Transverse colon (tissue), 4 donors: ENCODE measurements at regions not wholly inside any gene's neighbourhood (a gene's known extent, or its start where the extent isn't known, plus 50 kb on each side); places are given as distances from the start of the nearest gene placed in this dataset.
"Not testable (repeated sequence)": the region's sequence is repeated elsewhere in the genome, so short reads cannot be mapped to it uniquely, and the experiment has no call there.

Experiments
- DNase-seq: peaks from one replicate; pipeline ENCODE4 v3.0.0-alpha.2; 2019
- H3K27ac ChIP-seq, 4 donors: fragments of 200-600 bp; sonication (generic); 2 replicates each; pipeline ENCODE4 v1.5.1; 2016 to 2018; ENCODE audit warnings: inconsistent platforms in 4 of 4
- H3K27me3 ChIP-seq: fragments of 200-600 bp; sonication (generic); 2 replicates; pipeline ENCODE4 v1.5.1; 2017; ENCODE audit warnings: inconsistent platforms
- H3K36me3 ChIP-seq, 4 donors: fragments of 200-600 bp; sonication (generic); 2 replicates each; pipeline ENCODE4 v1.5.1; 2017 to 2019; ENCODE audit warnings: inconsistent platforms in 4 of 4
- H3K4me1 ChIP-seq, 4 donors: fragments of 200-600 bp; sonication (generic); 2 replicates each; pipeline ENCODE4 v1.5.1; 2017 to 2020; ENCODE audit warnings: inconsistent platforms in 4 of 4
- H3K4me3 ChIP-seq, 4 donors: fragments of 200-600 bp; sonication (generic); 1 replicate in 1 of 4; 2 replicates in 3 of 4; pipeline versions ENCODE4 v1.5.1 to v1.6.1; 2017 to 2019; ENCODE audit warnings: inconsistent platforms in 4 of 4
- H3K9me3 ChIP-seq, 2 donors: fragments of 200-600 bp; sonication (generic); 2 replicates each; pipeline ENCODE4 v1.5.1; 2017 to 2019; ENCODE audit warnings: inconsistent platforms in 2 of 2
- CTCF ChIP-seq, 5 experiments: fragments of 200-600 bp in 3 of 5; fragments of 450-650 bp in 2 of 5; sonication (generic) in 3 of 5; IDR thresholded peaks; 1 replicate in 2 of 5; 2 replicates in 3 of 5; pipeline ENCODE4 v1.5.1; 2016 to 2017; ENCODE audit warnings: antibody characterized with exemption in 5 of 5, inconsistent platforms in 3 of 5, mild to moderate bottlenecking in 2 of 5, moderate library complexity in 1 of 5
- EP300 ChIP-seq: sonication (generic); formaldehyde crosslinking; IDR thresholded peaks from one replicate; pipeline ENCODE4 v1.6.1; 2017; ENCODE audit warnings: antibody characterized with exemption, low read depth
- POLR2A ChIP-seq: fragments of 450-650 bp; IDR thresholded peaks from one replicate; pipeline ENCODE4 v1.6.1; 2016; ENCODE audit warnings: antibody characterized with exemption, mild to moderate bottlenecking, moderate library complexity
- POLR2AphosphoS5 ChIP-seq, 3 donors: sonication (generic); formaldehyde crosslinking; IDR thresholded peaks; one replicate each; pipeline ENCODE4 v1.6.1; 2016; ENCODE audit warnings: antibody characterized with exemption in 3 of 3
- WGBS, 2 donors: methylation state at CpG; one replicate each; pipeline ENCODE4 v1.1.5; 2018; ENCODE audit warnings: low coverage in 1 of 2; 5-methylcytosine and 5-hydroxymethylcytosine counted together
- in situ Hi-C, 4 donors: fragments of 200-750 bp; cut with MboI; loops; one replicate each; pipeline versions ENCODE4 v1.15.0 to v1.15.1; 2017; ENCODE audit warnings: low sequenced_read_pairs in 3 of 4, low pct_ligation_motif_present in 1 of 4, low pct_unique_long_range_greater_than_20kb in 1 of 4
- intact Hi-C: fragments of 100-400 bp; cut with DNase I; formaldehyde crosslinking; loops from one replicate; pipeline ENCODE4 v1.15.1; 2023; ENCODE audit warnings: low total_unique reads

- intact Hi-C loops (no loop called here), in situ Hi-C loops (no loop called here)
- DNase-seq = no peak
- Histone ChIP-seq H3K27ac (no peak overlapping the region), H3K9me3 (no peaks in the 10 kb centered on the region), H3K4me3 (no peak overlapping the region), H3K4me1 (no peaks in the 10 kb centered on the region), H3K27me3 (no peaks in the 10 kb centered on the region), H3K36me3 (no peaks in the 10 kb centered on the region)
- TF ChIP-seq CTCF (IDR thresholded peaks at IDR 0.05) (no peak), POLR2AphosphoS5 (IDR thresholded peaks at IDR 0.05) (no peak), EP300 (no peak), POLR2A (no peak)
- WGBS, 2 donors = 75 to 85% methylated on average over 7 of the region's 7 CpGs
Measured at GRCh38 chr4:189547559-189547958, 393.1 kb upstream of the FRG1 start.

- H3K9me3 ChIP-seq = no peaks in the 10 kb centered on the region
- TF ChIP-seq EP300 = no peak
- no peak for TF ChIP-seq POLR2AphosphoS5 (IDR thresholded peaks at IDR 0.05)
- TF ChIP-seq POLR2A = no peak
- TF ChIP-seq CTCF (IDR thresholded peaks at IDR 0.05) = no peak
- H3K4me3 ChIP-seq = no peak overlapping the region
- H3K36me3 ChIP-seq = no peaks in the 10 kb centered on the region
- no peak overlapping the region for H3K27ac ChIP-seq
- in situ Hi-C loops (no loop called here), intact Hi-C loops (no loop called here)
- no peak for DNase-seq
- 59 to 70% methylated on average over 4 to 6 of the region's 6 CpGs for WGBS, 2 donors
- H3K4me1 ChIP-seq = no peaks in the 10 kb centered on the region
- no peaks in the 10 kb centered on the region for H3K27me3 ChIP-seq
Measured at GRCh38 chr4:189548484-189549125, 392.1 kb upstream of the FRG1 start.

- H3K27ac ChIP-seq, DNase-seq, H3K27me3 ChIP-seq, H3K9me3 ChIP-seq, intact Hi-C loops, H3K4me3 ChIP-seq, in situ Hi-C loops, H3K4me1 ChIP-seq, H3K36me3 ChIP-seq: not testable (repeated sequence)
- WGBS, 2 donors = 76 to 84% methylated on average over 8 to 17 of the region's 17 CpGs
Measured at GRCh38 chr4:189551931-189552670, 388.6 kb upstream of the FRG1 start.

- DNase-seq, H3K27me3 ChIP-seq, in situ Hi-C loops, H3K27ac ChIP-seq, H3K4me1 ChIP-seq, H3K36me3 ChIP-seq, H3K4me3 ChIP-seq, intact Hi-C loops, H3K9me3 ChIP-seq: not testable (repeated sequence)
- WGBS, 2 donors = 76% methylated on average over 8 of the region's 8 CpGs; no CpG with 5 or more reads in 1 of the 2 donors
Measured at GRCh38 chr4:189560605-189561004, 380.1 kb upstream of the FRG1 start.

- H3K4me1 ChIP-seq, H3K4me3 ChIP-seq, H3K27me3 ChIP-seq, H3K36me3 ChIP-seq, in situ Hi-C loops, intact Hi-C loops, DNase-seq, H3K27ac ChIP-seq, H3K9me3 ChIP-seq: not testable (repeated sequence)
- 39 to 70% methylated on average over 2 to 3 of the region's 3 CpGs for WGBS, 2 donors
Measured at GRCh38 chr4:189563751-189564150, 376.9 kb upstream of the FRG1 start.

- H3K27me3 ChIP-seq, H3K36me3 ChIP-seq, H3K4me1 ChIP-seq, intact Hi-C loops, H3K27ac ChIP-seq, H3K9me3 ChIP-seq, H3K4me3 ChIP-seq, DNase-seq, in situ Hi-C loops: not testable (repeated sequence)
- 71 to 91% methylated on average over 2 of the region's 2 CpGs for WGBS, 2 donors
Measured at GRCh38 chr4:189566271-189566670, 374.4 kb upstream of the FRG1 start.

GRCh38 chr4:189566900-189567299, 373.8 kb upstream of the FRG1 start:
- H3K36me3 ChIP-seq, DNase-seq, in situ Hi-C loops, H3K9me3 ChIP-seq, H3K27me3 ChIP-seq, H3K4me3 ChIP-seq, H3K4me1 ChIP-seq, H3K27ac ChIP-seq, intact Hi-C loops: not testable (repeated sequence)
- 72 to 75% methylated on average over 3 of the region's 3 CpGs for WGBS, 2 donors

- H3K27me3 ChIP-seq, H3K36me3 ChIP-seq, H3K4me1 ChIP-seq, in situ Hi-C loops, DNase-seq, H3K9me3 ChIP-seq, intact Hi-C loops, H3K4me3 ChIP-seq, H3K27ac ChIP-seq: not testable (repeated sequence)
- WGBS, 2 donors = 90% methylated on average over 3 of the region's 3 CpGs; no CpG with 5 or more reads in 1 of the 2 donors
Measured at GRCh38 chr4:189579645-189580044, 361.0 kb upstream of the FRG1 start.
